Tibial artery (tissue), 4 donors: ENCODE measurements at regions not wholly inside any gene's neighbourhood (a gene's known extent, or its start where the extent isn't known, plus 50 kb on each side); places are given as distances from the start of the nearest gene placed in this dataset.
A peak's percentile ranks its signal among the peaks of the same experiment; 100 is the strongest.
"Not testable (repeated sequence)": the region's sequence is repeated elsewhere in the genome, so short reads cannot be mapped to it uniquely, and the experiment has no call there.

Source experiments
- DNase-seq, 2 donors: peaks; one replicate each; pipeline ENCODE4 v3.0.0-alpha.2; 2019
- H3K27ac ChIP-seq, 2 donors: fragments of 200-600 bp; sonication (generic) in 1 of 2; 1 replicate in 1 of 2; 2 replicates in 1 of 2; pipeline ENCODE4 v1.5.1; 2018 to 2019; ENCODE audit warnings: mild to moderate bottlenecking in 1 of 2
- H3K27me3 ChIP-seq, 2 donors: fragments of 200-600 bp; sonication (generic) in 1 of 2; one replicate each; pipeline versions ENCODE4 v1.5.1 to v1.6.0; 2016 to 2019
- H3K36me3 ChIP-seq, 3 donors: fragments of 200-600 bp; sonication (generic) in 2 of 3; one replicate each; pipeline ENCODE4 v1.5.1; 2016 to 2019; ENCODE audit warnings: mild to moderate bottlenecking in 2 of 3
- H3K4me1 ChIP-seq, 4 donors: fragments of 200-600 bp; sonication (generic) in 2 of 4; 1 replicate in 3 of 4; 2 replicates in 1 of 4; pipeline ENCODE4 v1.5.1; 2016 to 2019
- H3K4me3 ChIP-seq, 2 donors: fragments of 200-600 bp; sonication (generic) in 1 of 2; 1 replicate in 1 of 2; 2 replicates in 1 of 2; pipeline ENCODE4 v1.5.1; 2018 to 2019; ENCODE audit warnings: mild to moderate bottlenecking in 2 of 2
- H3K9me3 ChIP-seq, 3 donors: fragments of 200-600 bp; sonication (generic) in 1 of 3; one replicate each; pipeline ENCODE4 v1.5.1; 2016 to 2019
- CTCF ChIP-seq, 2 experiments: fragments of 200-600 bp in 1 of 2; fragments of 450-650 bp in 1 of 2; IDR thresholded peaks; one replicate each; pipeline ENCODE4 v1.5.1; 2017 to 2019; ENCODE audit warnings: antibody characterized with exemption in 2 of 2, mild to moderate bottlenecking in 1 of 2, moderate library complexity in 1 of 2
- intact Hi-C: fragments of 100-400 bp; cut with DNase I; formaldehyde crosslinking; loops from one replicate; pipeline ENCODE4 v1.15.0; 2023; ENCODE audit warnings: low total_unique reads

GRCh38 chr4:4948370-4948769 is 70.9 kb downstream of the CYTL1 start:
- no peak overlapping the region for H3K4me3 ChIP-seq
- H3K4me1 ChIP-seq: no peaks in the 10 kb centered on the region
- no peak for DNase-seq
- intact Hi-C loops: no loop called here
- H3K27me3 ChIP-seq: no peaks in the 10 kb centered on the region
- no peak overlapping the region for H3K27ac ChIP-seq
- no peak for TF ChIP-seq CTCF (IDR thresholded peaks at IDR 0.05)
- H3K36me3 ChIP-seq: no peaks in the 10 kb centered on the region
- peaks cover 0 to 8% (median 5%) of the 10 kb centered on the region in 3 donors for H3K9me3 ChIP-seq

- Histone ChIP-seq H3K27me3 (no peaks in the 10 kb centered on the region), H3K4me3 (no peak overlapping the region), H3K27ac (no peak overlapping the region), H3K9me3 (peaks cover 0 to 8% (median 5%) of the 10 kb centered on the region in 3 donors), H3K4me1 (no peaks in the 10 kb centered on the region), H3K36me3 (no peaks in the 10 kb centered on the region)
- intact Hi-C loops: no loop called here
- DNase-seq: peak in 1 of 2 donors; percentile 27
- no peak for TF ChIP-seq CTCF (IDR thresholded peaks at IDR 0.05)
Measured at GRCh38 chr4:4950561-4951290, 68.5 kb downstream of the CYTL1 start.

GRCh38 chr4:4952273-4952672 is 67.0 kb downstream of the CYTL1 start:
- no peak overlapping the region for H3K27ac ChIP-seq
- no peak for TF ChIP-seq CTCF (IDR thresholded peaks at IDR 0.05)
- no peak for DNase-seq
- no peak overlapping the region for H3K4me3 ChIP-seq
- intact Hi-C loops: no loop called here
- no peaks in the 10 kb centered on the region for H3K27me3 ChIP-seq
- H3K4me1 ChIP-seq: no peaks in the 10 kb centered on the region
- peaks cover 0 to 8% (median 5%) of the 10 kb centered on the region in 3 donors for H3K9me3 ChIP-seq
- H3K36me3 ChIP-seq: no peaks in the 10 kb centered on the region

- H3K4me3 ChIP-seq, H3K27me3 ChIP-seq, H3K4me1 ChIP-seq, intact Hi-C loops, DNase-seq, H3K36me3 ChIP-seq, H3K27ac ChIP-seq: not testable (repeated sequence)
- peaks cover 0 to 39% (median 21%) of the 10 kb centered on the region in 3 donors for H3K9me3 ChIP-seq
Measured at GRCh38 chr4:4959344-4960074, 59.7 kb downstream of the CYTL1 start.

- no peak for DNase-seq
- Histone ChIP-seq H3K4me1 (no peaks in the 10 kb centered on the region), H3K4me3 (no peak overlapping the region), H3K27me3 (no peaks in the 10 kb centered on the region), H3K27ac (no peak overlapping the region), H3K9me3 (peaks cover 0 to 39% (median 21%) of the 10 kb centered on the region in 3 donors), H3K36me3 (peaks cover 0 to 6% (median 0%) of the 10 kb centered on the region in 3 donors)
- intact Hi-C loops: no loop called here
- no peak for TF ChIP-seq CTCF (IDR thresholded peaks at IDR 0.05)
Measured at GRCh38 chr4:4960574-4960973, 58.7 kb downstream of the CYTL1 start.

GRCh38 chr4:4961936-4962335 is 57.3 kb downstream of the CYTL1 start:
- H3K4me3 ChIP-seq: no peak overlapping the region
- no peak for TF ChIP-seq CTCF (IDR thresholded peaks at IDR 0.05)

More at GRCh38 chr4:4961936-4962335, 57.3 kb downstream of the CYTL1 start:
- no peaks in the 10 kb centered on the region for H3K27me3 ChIP-seq
- DNase-seq: no peak
- peaks cover 0 to 6% (median 0%) of the 10 kb centered on the region in 3 donors for H3K36me3 ChIP-seq
- no peaks in the 10 kb centered on the region for H3K4me1 ChIP-seq
- H3K27ac ChIP-seq: no peak overlapping the region
- peaks cover 0 to 39% (median 21%) of the 10 kb centered on the region in 3 donors for H3K9me3 ChIP-seq
- intact Hi-C loops: no loop called here
